ENCODE measurements at regions not wholly inside any gene's neighbourhood (a gene's known extent, or its start where the extent isn't known, plus 50 kb on each side); places are given as distances from the start of the nearest gene placed in this dataset.

DNA sequence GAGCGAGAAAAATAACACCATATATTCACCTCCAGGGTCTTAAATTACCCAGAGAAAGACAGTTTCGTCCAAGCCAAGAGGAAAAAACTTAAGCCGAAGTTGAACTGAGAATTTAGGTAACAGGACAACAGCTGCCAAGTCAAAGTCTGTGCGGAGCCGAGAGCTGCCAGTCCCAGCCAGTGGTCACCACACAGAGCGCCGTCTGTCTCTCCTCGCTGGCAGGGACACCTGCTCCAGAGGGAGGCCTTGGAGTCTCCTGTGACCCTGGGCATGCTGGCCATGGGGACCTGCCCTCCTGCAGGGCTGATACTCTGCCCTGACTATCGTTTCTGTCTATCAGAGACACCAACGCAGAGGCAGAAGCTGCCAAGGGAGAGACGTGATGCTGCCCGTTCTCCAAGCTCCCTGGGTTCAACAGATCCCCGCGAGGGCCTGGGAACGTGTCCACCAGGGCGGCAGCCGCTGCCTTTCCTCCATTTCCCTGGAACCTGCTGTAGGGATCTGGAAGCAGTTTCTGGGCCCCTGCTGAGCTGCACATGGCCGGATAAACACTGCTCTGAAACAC, 341.3 kb downstream of the SMOC2 start:
- no peak for DNase-seq (ENCODE audit: low read depth in 2 of 2)

DNA sequence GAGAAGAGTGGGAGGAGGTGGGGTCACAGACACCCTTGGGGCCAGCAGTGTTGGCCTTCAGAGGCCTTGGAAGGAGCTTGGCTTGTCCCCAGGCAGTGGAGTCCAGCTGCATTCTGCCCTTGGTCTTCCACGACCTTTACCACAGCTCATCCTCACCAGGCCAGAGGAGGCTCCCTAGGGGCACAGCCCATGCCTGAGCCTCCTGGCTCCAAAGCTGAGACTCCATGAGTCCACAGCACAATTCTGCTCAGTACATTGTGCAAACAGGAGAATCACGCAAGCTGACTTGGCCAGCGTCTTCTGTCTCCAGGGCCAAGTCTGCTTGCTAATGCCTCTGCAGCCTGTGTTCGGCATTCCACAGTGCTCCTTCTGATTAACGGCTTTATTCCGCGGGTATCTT, 337.2 kb downstream of the SMOC2 start:
- no peak for DNase-seq (ENCODE audit: low read depth in 2 of 2)

DNA sequence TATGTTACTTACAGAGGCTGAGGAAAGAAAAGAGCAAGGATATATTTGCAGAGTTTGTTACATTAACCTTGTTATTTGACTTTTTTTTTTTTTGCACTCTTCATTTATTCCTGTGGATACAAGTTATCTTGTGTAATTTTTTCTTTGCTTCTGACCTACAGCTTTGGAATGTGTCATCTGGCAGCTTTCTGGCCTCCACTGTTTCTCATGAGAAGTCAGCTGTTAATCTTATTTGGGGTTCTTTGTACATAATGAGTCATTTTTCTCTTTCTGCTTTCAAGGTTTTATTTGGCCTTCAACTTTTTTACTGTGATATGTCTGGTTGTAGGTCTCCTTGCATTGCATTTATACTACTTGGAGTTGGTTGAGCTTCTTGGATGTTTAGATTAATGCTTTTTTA, 333.4 kb downstream of the SMOC2 start:
- DNase-seq (ENCODE audit: low read depth in 2 of 2), result no peak

DNA sequence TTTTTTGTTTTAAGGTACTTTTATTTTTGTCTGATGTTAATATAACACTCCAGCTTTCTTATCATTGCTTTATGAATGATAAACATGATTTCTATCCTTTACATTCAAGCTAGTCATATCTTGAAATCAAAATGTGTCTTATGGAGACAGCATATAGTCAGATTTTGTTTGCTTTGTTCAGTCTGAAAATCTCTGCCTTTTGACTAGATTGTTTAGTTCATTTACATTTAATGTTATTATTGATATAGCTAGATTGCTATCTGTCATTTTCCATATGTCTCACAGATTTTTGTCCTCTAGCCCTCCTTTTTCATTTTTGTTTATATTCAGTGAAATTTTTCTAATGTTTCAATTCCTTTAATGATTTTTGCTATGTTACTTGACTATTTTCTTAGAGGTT, 332.8 kb downstream of the SMOC2 start:
- no peak for DNase-seq (ENCODE audit: low read depth in 2 of 2)

DNA sequence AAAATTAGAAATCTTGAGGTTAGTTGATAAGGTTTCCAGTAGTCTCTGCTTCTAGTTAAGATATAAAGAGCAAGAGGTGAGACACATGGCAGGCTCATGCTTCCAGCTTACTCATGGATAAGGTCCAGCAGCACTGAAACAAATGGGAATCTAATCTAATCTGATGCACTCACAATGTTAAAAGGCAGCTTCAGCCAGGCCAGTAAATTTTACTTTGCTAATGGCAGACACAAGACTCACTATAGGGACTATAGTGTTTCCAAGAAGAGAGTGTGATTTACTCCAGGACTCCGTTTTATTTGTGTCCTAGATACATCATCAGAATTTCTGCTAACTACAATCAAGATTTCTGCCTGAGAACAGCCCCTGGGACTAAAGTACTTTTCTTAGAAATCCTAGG, 324.8 kb downstream of the SMOC2 start:
- DNase-seq (ENCODE audit: low read depth in 2 of 2), result no peak

DNA sequence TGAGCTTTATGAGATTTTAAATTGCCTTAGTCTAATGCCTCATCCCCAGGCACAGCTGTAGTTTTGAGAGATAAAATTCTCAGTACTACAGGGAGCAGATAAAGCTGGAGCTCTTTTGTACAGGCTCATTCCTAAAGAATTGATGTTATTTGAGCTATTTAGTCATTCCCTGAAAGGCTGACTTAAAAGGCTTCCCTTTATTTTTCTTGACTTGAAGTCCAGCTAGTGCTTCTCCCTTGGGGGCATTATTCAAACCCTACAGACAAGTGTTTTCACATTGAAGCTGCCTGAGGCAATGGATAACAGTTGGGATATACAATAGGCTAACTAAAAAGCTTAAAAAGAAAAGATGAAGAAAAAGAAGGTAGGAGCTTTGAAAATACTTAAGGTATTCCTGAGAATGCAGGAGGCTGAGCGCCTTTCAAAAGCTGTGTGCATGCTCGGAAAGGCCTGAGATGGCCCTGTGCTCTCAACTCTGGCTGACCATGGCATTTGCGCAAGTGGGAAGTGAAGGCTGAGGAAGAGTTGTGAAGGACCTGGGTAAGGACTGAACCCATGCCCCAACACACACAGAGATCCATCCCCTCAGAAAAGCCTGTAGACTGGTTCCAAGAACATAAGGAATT, 315.1 kb downstream of the SMOC2 start:
- no peak for DNase-seq (ENCODE audit: low read depth in 2 of 2)

DNA sequence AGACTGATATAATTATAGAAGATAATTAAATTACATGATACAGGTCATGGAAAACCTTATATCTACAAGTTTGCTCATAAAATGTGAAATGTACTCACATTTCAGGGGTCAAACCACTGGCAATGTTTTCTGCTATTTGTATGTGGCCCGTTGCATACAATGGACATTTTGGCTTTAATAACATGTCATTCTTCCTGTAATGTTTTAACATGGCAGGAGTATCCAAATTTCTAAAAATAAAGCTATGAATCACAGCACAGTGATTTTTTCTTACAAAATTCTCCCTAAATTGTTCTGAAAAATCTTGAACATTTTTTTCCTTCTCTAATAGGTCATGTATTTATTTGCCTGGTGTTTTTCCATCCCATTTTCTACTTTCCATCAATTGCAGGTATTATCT, 305.7 kb downstream of the SMOC2 start:
- DNase-seq (ENCODE audit: low read depth in 2 of 2), result no peak

DNA sequence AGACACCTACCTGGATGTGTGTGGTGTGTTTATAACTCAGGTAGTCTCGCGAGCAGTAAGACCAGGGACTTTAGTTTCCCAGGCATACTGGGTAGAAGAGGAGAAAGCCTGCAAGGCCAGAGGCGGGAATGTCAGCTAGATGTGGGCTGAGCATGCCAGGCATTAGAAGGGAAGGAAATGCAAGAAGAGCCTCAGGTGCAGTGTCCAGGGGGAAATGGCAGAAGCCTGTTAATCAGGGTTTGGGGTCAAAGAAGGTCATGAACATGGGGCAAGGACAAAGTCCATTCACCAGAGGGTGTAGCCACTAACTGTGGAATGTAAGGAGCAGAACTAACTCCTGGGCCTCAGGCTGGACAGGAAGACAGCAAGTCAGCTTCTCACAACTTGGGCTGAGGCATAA, 305.0 kb downstream of the SMOC2 start:
- no peak for DNase-seq (ENCODE audit: low read depth in 2 of 2)

DNA sequence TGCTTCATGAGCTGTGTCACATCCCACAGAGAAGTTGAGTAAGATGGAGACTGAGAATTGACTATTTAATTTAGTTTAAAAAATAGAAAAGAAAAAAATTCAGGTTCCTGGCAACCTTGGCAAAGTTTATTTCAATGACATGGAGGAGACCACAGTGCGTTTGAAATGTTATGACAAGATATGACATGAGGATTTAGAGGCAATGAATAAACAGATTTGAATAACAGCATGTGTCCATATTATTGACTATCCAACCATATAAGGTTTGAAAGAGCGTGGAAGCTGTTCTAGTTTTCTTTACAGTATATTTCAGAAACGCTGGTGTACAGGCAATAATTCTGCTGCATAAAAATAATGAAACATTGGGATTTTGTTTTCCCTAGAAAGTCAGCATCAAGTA, 303.9 kb downstream of the SMOC2 start:
- no peak for DNase-seq (ENCODE audit: low read depth in 2 of 2)

DNA sequence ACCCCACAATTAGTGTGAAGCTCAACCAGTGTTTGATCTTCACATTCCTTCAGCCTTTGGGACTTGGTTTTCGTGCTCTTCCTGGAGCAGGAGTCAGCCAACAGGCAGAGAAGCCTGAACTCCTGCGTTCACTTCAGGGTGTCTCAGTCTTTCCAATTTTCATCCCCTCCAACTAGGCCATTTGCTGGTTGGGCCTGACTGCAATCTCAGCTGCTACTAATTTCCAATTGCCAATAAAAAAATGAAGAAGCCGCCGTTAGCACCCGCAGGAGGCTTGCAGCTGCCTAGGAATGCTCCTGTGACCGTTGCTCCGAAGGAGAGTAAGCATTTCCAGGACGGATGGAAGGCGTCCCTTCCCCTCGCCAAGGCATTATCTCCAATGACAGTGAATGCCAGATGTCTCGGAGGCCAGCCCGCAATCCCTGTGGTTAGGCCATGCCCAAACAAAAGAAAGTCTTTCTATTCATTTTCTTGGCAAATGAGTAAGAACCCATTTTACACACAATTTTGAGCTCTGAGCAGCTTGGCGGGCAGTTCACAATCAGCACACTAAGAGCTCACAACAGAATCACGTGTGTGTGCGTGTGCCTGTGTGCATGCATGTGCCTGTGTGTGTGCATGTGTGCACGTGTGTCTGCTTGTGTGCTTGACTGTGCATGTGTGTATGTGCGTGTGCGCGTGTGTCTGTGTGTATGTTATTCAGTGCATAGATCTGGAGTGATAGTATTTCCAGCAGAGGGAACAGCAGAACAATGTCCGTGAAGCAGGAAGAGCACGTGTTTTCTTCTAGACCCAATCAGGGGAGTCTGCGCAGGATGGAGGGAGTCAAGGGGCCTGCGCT, 301.2 kb downstream of the SMOC2 start:
- DNase-seq (ENCODE audit: low read depth in 2 of 2), result no peak

DNA sequence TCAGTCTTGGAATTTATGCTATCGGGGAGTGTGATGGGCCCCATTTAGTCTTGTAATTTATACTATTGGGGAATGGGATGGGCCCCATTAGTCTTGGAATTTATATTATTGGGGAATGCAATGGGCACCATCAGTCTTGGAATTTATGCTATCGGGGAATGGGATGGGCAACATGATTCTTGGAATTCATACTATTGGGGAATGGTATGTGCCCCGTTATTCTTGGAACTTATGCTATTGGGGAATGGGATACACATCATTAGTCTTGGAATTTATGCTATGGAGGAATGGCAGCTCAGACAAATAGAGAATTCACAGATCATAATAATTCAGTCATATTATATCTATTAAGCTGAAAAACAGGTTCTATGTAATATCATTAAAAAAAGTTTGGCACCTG, 300.3 kb downstream of the SMOC2 start:
- no peak for DNase-seq (ENCODE audit: low read depth in 2 of 2)

DNA sequence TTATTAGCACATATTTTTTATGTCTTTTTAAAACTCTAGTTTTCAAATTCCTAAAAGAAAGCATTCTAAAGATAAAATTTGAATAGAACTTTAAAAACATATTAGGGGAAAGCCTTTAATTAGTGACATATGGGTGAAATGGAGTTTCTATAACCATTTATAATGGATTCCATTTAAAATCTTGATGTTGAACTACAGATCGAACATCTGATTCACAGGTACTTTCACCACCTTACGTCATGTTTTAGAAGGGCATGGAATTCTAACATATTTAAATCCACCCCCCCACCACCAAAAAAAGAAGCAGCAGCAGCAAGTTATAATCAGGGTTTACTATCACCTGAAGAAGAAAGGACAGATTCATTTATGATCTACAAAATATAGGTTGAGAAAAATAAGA, 298.4 kb downstream of the SMOC2 start:
- DNase-seq (ENCODE audit: low read depth in 2 of 2), result no peak

DNA sequence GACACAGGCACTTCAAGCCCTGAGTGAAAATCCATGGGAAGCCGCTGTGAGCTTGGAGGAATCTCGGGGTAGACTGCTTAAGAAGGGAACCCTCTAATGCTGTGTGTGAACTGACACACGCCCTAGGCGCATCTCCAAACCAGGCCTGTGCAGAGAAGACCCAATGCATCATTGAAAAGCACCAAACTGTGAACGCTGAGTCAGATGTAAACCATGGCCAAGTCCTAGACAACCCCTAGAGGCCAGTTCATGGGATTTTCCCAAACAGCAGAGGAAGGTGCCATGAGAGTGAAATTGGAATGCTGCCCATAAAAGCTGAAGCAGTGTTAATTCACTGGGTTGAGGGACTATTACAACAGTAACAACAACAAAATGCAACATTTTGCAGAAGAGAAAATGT, 296.5 kb downstream of the SMOC2 start:
- DNase-seq (ENCODE audit: low read depth in 2 of 2), result no peak

DNA sequence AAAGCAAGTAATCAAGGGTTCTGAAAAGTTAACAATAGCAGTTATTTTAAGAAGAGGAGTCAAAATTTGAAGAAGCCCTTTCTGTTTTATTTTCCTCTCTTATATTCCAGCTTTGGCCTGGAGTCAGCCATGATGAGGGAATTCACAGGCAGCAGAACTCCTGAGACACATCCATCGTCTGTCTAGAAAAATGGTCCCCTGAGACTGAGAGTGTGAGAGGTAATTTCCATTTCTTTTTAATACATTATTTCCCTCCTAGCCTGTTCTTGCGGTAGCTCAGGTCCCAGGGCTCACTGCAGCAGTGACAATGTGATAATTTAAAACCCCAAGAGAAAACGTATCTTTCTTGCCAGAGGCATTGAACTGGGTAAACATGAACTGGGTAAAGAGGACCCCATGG, 296.0 kb downstream of the SMOC2 start:
- no peak for DNase-seq (ENCODE audit: low read depth in 2 of 2)

DNA sequence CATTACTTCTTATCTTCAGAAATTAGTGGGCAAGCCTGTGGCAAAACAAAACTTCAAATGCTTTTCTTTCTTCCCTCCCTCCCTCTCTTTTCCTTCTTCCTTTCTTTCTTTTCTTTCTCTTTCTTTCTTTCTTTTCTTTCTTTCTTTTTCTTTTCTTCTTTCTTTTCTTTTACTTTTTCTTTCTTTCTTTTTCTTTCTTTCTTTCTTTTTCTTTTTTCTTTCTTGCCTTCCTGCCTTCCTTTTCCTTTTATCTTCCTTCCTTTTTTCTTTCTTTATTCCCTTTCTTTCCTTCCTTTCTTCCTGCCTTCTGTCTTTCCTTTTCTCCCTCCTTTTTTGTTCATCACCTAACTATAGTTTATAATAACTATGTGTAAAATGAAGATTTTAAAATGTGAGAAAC, 295.1 kb downstream of the SMOC2 start:
- DNase-seq (ENCODE audit: low read depth in 2 of 2), result no peak

DNA sequence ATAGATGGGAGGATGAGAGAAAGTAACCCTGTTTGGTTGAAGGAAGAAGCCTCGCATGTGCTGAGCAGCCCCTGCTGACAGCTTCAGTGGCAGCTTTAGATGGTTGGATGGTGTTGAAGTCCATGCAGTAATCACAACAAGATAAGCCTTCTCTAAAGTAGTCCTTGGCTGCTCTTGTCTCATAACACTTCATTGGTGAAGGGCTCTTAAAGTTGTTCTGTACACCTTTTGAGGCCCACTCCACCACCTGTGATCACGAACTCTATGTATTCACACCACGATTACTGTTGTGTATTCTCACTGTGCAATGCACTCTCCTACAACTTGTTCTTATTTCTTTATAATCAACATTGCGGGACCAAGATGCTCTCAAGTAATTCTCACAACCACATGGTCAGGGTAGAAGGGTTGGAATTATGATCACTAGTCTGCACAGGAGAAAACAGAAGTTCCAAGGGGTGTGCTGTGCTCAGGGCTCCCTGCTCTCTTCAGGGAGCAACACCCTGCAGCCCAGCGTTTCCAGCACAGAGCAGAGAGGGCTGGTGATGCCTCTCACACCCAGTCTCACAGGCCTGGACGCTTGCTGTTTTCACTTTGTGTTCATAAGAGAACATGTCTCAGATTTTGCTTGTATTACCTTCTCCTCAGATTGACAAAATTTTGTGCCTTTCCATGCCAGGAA, 294.4 kb downstream of the SMOC2 start:
- no peak for DNase-seq (ENCODE audit: low read depth in 2 of 2)

DNA sequence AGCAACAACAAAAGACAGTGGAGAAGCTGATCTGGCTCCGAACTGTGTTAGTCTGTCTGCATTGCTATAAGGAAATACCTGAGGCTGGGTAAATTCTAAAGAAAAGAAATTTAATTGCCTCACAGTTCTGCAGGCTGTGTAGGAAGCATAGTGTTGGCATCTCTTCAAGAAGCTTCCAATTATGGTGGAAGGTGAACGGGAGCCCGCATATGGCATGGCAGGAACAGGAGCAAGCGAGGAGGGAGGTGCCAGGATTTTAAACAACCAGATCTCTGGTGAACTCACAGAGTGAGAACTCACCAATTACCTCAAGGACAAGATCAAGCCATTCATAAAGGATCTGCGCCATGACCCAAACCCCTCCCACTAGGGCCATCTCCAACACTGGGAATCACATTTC, 293.5 kb downstream of the SMOC2 start:
- no peak for DNase-seq (ENCODE audit: low read depth in 2 of 2)

DNA sequence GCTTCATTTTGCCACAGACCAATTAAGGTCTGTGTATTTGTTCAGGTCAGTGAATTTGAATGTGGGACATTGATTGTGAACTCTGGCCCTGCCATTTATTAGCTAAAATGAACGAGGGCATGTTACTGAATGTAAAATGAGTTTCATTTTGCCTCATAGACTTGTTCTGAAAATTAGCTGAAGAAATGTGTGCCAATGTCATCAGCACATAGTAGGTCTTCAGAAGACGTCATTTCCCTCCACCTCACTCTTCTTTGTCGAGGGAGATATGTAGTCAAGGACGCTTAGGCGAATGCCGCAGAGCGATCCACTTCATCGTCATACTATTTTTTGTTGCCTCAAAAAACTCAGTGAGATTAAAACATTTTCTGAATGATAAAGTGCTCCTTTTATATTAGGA, 291.7 kb downstream of the SMOC2 start:
- DNase-seq (ENCODE audit: low read depth in 2 of 2), result no peak

DNA sequence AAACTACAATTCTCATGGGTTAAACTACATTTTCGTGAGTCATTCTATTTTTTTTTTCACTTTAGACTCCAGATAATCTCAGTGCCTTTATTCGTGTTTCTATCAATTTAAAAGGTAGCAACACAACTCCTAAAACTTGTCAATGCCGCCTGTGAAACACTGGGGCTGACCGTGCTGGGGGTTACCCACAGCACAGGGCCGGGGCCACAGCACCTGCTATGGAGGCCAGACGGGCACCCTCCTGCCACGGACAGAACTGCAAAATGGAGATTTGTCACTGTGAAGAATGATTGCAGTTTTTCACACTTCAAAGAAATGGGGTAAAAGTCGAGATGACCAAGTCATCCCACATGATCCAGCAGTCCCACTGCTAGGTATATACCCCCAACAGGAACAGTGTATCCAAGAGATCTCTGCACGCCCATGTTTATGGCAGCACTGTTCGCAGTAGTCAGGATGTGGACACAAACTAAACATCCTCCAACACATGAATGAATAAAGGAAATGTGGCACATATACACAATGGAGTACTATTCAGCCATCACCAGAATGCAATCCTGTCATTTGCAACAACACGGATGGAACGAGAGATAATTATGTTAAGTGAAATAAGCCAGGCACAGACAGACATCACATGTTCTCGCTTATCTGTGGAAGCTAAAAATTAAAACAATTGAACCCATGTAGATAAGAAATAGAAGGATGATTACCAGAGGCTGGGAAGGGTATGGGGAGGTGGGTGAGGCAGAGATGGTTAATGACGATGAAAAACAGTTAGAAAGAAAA, 290.1 kb downstream of the SMOC2 start:
- DNase-seq (ENCODE audit: low read depth in 2 of 2), result no peak

DNA sequence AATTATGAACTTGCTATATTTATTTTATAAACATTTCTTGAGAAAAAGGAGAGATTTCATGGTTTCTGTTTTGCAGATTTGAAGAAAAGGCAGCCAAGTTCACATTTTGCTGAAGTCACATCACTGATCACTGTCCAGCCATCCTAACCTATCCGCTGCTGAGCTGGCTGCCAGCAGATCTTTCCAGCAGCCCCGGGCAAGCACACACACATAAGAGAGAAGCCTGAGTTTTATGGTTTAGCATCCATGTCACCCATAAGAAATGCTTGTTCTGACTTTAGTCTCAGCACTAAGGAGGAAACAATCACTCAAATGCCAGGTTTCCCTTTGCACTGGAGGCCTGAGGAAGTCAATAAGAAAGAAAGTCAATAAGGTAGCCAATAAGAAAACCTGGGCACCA, 287.1 kb downstream of the SMOC2 start:
- no peak for DNase-seq (ENCODE audit: low read depth in 2 of 2)

DNA sequence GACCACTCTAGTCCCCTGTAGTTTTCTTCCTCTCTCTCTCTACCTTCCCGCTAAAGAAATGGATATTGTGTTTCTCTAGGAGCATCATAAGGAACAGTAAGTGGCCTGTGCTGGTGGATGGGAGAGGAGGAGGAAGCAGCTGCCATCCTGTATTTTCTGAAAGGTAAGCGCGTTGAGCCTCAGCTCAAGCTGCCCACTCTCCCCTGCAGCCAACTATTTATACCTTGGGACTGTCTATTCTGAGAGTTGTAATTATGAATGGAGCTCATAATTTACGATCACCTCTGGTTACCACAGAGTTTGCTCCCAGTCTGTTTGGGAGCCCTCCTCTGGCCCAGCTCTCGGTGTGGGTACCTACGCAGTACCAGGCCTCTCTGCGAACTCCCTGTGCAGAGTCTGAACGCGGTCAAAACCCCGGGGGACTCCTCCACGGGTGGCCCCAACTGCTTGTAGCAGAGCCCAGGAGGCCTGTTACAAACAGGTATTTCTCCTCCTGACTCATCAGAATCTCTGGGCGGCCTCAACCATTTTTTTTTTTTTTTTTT, 285.4 kb downstream of the SMOC2 start:
- no peak for DNase-seq (ENCODE audit: low read depth in 2 of 2)

DNA sequence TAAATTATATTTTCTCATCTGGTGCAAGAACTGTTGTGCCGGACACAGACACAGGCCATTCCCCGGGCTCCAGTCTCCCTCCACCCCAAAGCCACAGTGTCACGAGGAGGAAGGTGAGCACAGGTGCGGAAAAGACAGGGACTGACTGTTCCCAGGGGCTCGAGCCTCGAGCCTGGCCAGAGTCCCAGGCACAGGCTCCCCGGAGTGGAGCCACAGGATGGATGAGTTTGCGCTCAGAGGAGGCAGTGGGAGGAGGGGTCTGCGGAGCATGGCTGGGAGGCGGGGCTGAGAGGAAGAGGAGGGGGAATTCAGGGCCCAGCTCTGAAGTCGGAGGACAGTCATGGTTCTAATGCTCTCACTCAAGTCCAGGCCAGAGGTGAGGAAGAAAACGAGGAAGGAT, 284.8 kb downstream of the SMOC2 start:
- no peak for DNase-seq (ENCODE audit: low read depth in 2 of 2)

Measured in stimulated activated CD8-positive, alpha-beta memory T cell treated with anti-CD3 and anti-CD28 coated beads, Interleukin-2, amount 100 ng/mL, for 48 hours (primary cell).